HCT116 (cell line): ENCODE measurements at regions not wholly inside any gene's neighbourhood (a gene's known extent, or its start where the extent isn't known, plus 50 kb on each side); places are given as distances from the start of the nearest gene placed in this dataset.

Experiments used
- CTCF ChIP-seq, 3 experiments: fragments of 200-600 bp in 1 of 3; sonication (generic) in 1 of 3; IDR thresholded peaks in 2 of 3; conservative IDR thresholded peaks in 1 of 3; 2 replicates each; pipeline ENCODE4 v1.5.1; 2012 to 2017; ENCODE audit warnings: low read depth in 2 of 3, low read length in 2 of 3, antibody characterized with exemption in 1 of 3, borderline replicate concordance in 1 of 3, control low read depth in 1 of 3, mild to moderate bottlenecking in 1 of 3, mixed read lengths in 1 of 3, mixed run types in 1 of 3, moderate library complexity in 1 of 3; ENCODE audit not compliant: insufficient read depth in 1 of 3
- EGR1 ChIP-seq: IDR thresholded peaks from 2 replicates; pipeline ENCODE4 v1.6.1; 2012; ENCODE audit warnings: low read depth
- POLR2A ChIP-seq: IDR thresholded peaks from 2 replicates; pipeline ENCODE4 v1.7.0; 2011; ENCODE audit warnings: borderline replicate concordance; ENCODE audit not compliant: insufficient read depth, insufficient read length; ENCODE audit errors: extremely low read depth
- POLR2AphosphoS5 ChIP-seq: IDR thresholded peaks from 2 replicates; pipeline ENCODE4 v1.6.1; 2011; ENCODE audit warnings: mild to moderate bottlenecking, low read depth, low read length, moderate library complexity
- SP1 ChIP-seq: IDR thresholded peaks from 2 replicates; pipeline ENCODE4 v1.6.1; 2012; ENCODE audit warnings: low read depth

GRCh38 chr2:41167014-41167413, 715.1 kb upstream of the SLC8A1 start:
- no peak for TF ChIP-seq CTCF (IDR thresholded peaks at IDR 0.05 in 2 of 3, conservative IDR thresholded peaks at IDR 0.05 in 1 of 3; ENCODE audit: borderline replicate concordance in 1 of 3, insufficient read depth in 1 of 3, low read depth in 2 of 3, low read length in 2 of 3)
- TF ChIP-seq SP1, result no peak
- no peak for TF ChIP-seq POLR2AphosphoS5
- TF ChIP-seq EGR1, result no peak
- no peak for TF ChIP-seq POLR2A
